HepG2 (cell line): ENCODE measurements at regions not wholly inside any gene's neighbourhood (a gene's known extent, or its start where the extent isn't known, plus 50 kb on each side); places are given as distances from the start of the nearest gene placed in this dataset.

Experiments
- CREB1 ChIP-seq, 2 experiments: fragments of 450-650 bp in 1 of 2; IDR thresholded peaks; 2 replicates each; pipeline ENCODE4 v1.6.1; 2016 to 2017; ENCODE audit warnings: control low read depth in 1 of 2, mild to moderate bottlenecking in 1 of 2, missing compliant biosample characterization in 1 of 2, missing genetic modification characterization in 1 of 2
- GTF3A ChIP-seq: sonication (generic); formaldehyde crosslinking; conservative IDR thresholded peaks from 2 replicates; pipeline ENCODE4 v1.4.0; 2020; ENCODE audit warnings: mild to moderate bottlenecking, missing genetic modification reagents
- PATZ1 ChIP-seq: sonication (generic); formaldehyde crosslinking; IDR thresholded peaks from 2 replicates; pipeline ENCODE4 v1.4.0; 2020; ENCODE audit warnings: missing genetic modification reagents
- PAXIP1 ChIP-seq: sonication (generic); formaldehyde crosslinking; conservative IDR thresholded peaks from 2 replicates; pipeline ENCODE4 v1.4.0; 2020; ENCODE audit warnings: mild to moderate bottlenecking, missing genetic modification reagents, moderate library complexity
- RAD51 ChIP-seq: fragments of 450-650 bp; IDR thresholded peaks from 2 replicates; pipeline ENCODE4 v1.6.1; 2016; ENCODE audit warnings: borderline replicate concordance
- REST ChIP-seq, 2 experiments: IDR thresholded peaks; 2 replicates each; pipeline ENCODE4 v1.6.1; 2011 to 2012; ENCODE audit warnings: low read length in 2 of 2, borderline replicate concordance in 1 of 2, low read depth in 1 of 2, mild to moderate bottlenecking in 1 of 2, moderate library complexity in 1 of 2
- SMAD3 ChIP-seq: sonication (generic); formaldehyde crosslinking; IDR thresholded peaks from 2 replicates; pipeline ENCODE4 v1.4.0; 2020; ENCODE audit warnings: missing genetic modification reagents
- ZFX ChIP-seq: sonication (generic); formaldehyde crosslinking; IDR thresholded peaks from 2 replicates; pipeline ENCODE4 v1.4.0; 2020; ENCODE audit warnings: mild to moderate bottlenecking, low read depth, missing genetic modification reagents, moderate library complexity
- ZNF256 ChIP-seq: sonication (generic); formaldehyde crosslinking; conservative IDR thresholded peaks from 2 replicates; pipeline ENCODE4 v1.4.0; 2020; ENCODE audit warnings: missing genetic modification reagents
- ZNF407 ChIP-seq: sonication (generic); formaldehyde crosslinking; IDR thresholded peaks from one replicate; pipeline ENCODE4 v1.5.1; 2020; ENCODE audit warnings: mild to moderate bottlenecking, missing genetic modification reagents; ENCODE audit errors: not compliant biosample characterization

- TF ChIP-seq PAXIP1 (CRISPR knock-in tag) (no peak), ZNF407 (CRISPR knock-in tag) (no peak), GTF3A (CRISPR knock-in tag) (no peak), ZFX (no peak), SMAD3 (CRISPR knock-in tag) (no peak), REST (IDR thresholded peaks at IDR 0.05; ENCODE audit: borderline replicate concordance in 1 of 2, low read depth in 1 of 2, low read length in 2 of 2) (no peak), ZNF256 (no peak), CREB1 (IDR thresholded peaks at IDR 0.05) (no peak), CREB1 (CRISPR knock-in tag; IDR thresholded peaks at IDR 0.05) (no peak), PATZ1 (CRISPR knock-in tag) (no peak), RAD51 (no peak)
Measured at GRCh38 chr14:81960781-81961180, 427.1 kb upstream of the SEL1L start.
